Gastroesophageal sphincter (tissue), 3 donors: ENCODE measurements at regions not wholly inside any gene's neighbourhood (a gene's known extent, or its start where the extent isn't known, plus 50 kb on each side); places are given as distances from the start of the nearest gene placed in this dataset.

Experiments
- CTCF ChIP-seq, 4 experiments: fragments of 200-600 bp in 2 of 4; fragments of 450-650 bp in 2 of 4; sonication (generic) in 1 of 4; IDR thresholded peaks; one replicate each; pipeline ENCODE4 v1.5.1; 2017 to 2019; ENCODE audit warnings: antibody characterized with exemption in 4 of 4, mild to moderate bottlenecking in 2 of 4, moderate library complexity in 2 of 4
- POLR2AphosphoS5 ChIP-seq: sonication (generic); formaldehyde crosslinking; IDR thresholded peaks from one replicate; pipeline ENCODE4 v1.6.1; 2017; ENCODE audit warnings: antibody characterized with exemption

DNA sequence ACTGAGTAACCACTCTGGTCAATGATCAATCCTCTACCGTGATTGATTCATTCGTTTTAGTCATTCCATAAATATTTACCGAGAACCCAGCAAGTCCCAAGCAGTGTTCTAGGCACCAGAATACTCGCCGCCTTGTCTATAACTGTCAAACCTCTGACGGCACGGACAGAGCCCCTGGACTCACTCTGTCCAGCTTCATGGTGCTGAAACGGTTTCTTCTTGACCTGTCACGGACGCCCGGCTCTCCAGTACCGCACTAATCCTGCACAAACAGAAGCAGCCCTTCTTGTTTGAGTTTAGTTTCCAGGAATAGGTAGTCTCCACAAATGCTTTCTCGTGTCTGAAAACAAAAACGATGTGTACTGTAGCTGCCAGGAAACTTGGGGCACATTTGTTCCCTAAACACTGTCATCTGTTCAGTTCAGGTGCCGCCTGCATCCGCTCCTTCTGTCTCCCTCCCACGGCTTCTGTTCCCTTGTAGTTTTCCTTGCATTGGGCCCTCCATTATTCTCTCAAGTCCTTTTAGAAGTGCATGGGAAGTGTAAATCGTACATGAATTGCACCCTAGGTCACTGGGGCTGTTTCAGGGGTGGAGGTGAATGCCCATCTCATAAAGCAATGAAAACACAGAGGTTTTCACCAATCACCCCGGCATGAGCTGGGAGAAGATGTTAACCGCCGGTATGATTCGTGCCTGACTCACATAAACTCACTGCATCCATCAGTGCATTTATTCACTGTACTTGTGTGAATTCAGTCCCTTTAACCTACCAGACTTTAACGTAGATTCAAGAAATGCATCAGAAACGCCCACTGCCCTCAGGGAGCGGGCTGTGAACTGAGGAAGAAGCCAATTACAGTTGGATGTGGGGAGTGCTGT is 209.3 kb upstream of the CDH4 start:
- TF ChIP-seq CTCF (IDR thresholded peaks at IDR 0.05), result no peak
- no peak for TF ChIP-seq POLR2AphosphoS5
